Thoracic aorta (tissue), 2 donors: ENCODE measurements at regions not wholly inside any gene's neighbourhood (a gene's known extent, or its start where the extent isn't known, plus 50 kb on each side); places are given as distances from the start of the nearest gene placed in this dataset.
"Not testable (repeated sequence)": the region's sequence is repeated elsewhere in the genome, so short reads cannot be mapped to it uniquely, and the experiment has no call there.

ENCODE experiments used
- ATAC-seq: fragments of 150-250 bp; one replicate; pipeline ENCODE4 v1.8.0; 2017; ENCODE audit warnings: low read depth; ENCODE audit not compliant: insufficient number of reproducible peaks, low FRiP score
- DNase-seq: peaks from one replicate; pipeline ENCODE4 v3.0.0-alpha.2; 2020; ENCODE audit warnings: low spot score
- H3K27ac ChIP-seq, 2 donors: fragments of 200-600 bp; sonication (generic); 1 replicate in 1 of 2; 2 replicates in 1 of 2; pipeline ENCODE4 v1.5.1; 2016; ENCODE audit warnings: mild to moderate bottlenecking in 2 of 2, moderate library complexity in 2 of 2
- H3K27me3 ChIP-seq: fragments of 200-600 bp; sonication (generic); replicated peaks from 2 replicates; pipeline ENCODE4 v1.6.0; 2016; ENCODE audit warnings: mild to moderate bottlenecking; ENCODE audit not compliant: insufficient read depth
- H3K36me3 ChIP-seq: fragments of 200-600 bp; sonication (generic); one replicate; pipeline ENCODE4 v1.5.1; 2016
- H3K4me1 ChIP-seq, 2 donors: fragments of 200-600 bp; sonication (generic); 1 replicate in 1 of 2; 2 replicates in 1 of 2; pipeline versions ENCODE4 v1.5.1 to v1.6.0; 2016; ENCODE audit warnings: low read depth in 2 of 2, mild to moderate bottlenecking in 1 of 2; ENCODE audit not compliant: control insufficient read depth in 1 of 2
- H3K4me3 ChIP-seq: fragments of 200-600 bp; sonication (generic); 2 replicates; pipeline ENCODE4 v1.5.1; 2016; ENCODE audit warnings: mild to moderate bottlenecking
- H3K9me3 ChIP-seq: fragments of 200-600 bp; sonication (generic); 2 replicates; pipeline ENCODE4 v1.5.1; 2016

- not testable (repeated sequence) for H3K9me3 ChIP-seq, ATAC-seq, DNase-seq, H3K36me3 ChIP-seq, H3K27me3 ChIP-seq, H3K4me1 ChIP-seq, H3K27ac ChIP-seq, H3K4me3 ChIP-seq
Measured at GRCh38 chr2:111401270-111402140, 280.8 kb downstream of the BCL2L11 start.

GRCh38 chr2:111402450-111402849, 281.7 kb downstream of the BCL2L11 start:
- H3K4me3 ChIP-seq, ATAC-seq, H3K27me3 ChIP-seq, H3K4me1 ChIP-seq, DNase-seq, H3K9me3 ChIP-seq, H3K27ac ChIP-seq, H3K36me3 ChIP-seq: not testable (repeated sequence)

GRCh38 chr2:111403287-111403686, 282.6 kb downstream of the BCL2L11 start:
- not testable (repeated sequence) for ATAC-seq

GRCh38 chr2:111406616-111407015, 285.9 kb downstream of the BCL2L11 start:
- not testable (repeated sequence) for ATAC-seq, H3K27ac ChIP-seq, H3K4me1 ChIP-seq, DNase-seq, H3K9me3 ChIP-seq, H3K36me3 ChIP-seq, H3K4me3 ChIP-seq, H3K27me3 ChIP-seq

More at GRCh38 chr2:111403287-111403686, 282.6 kb downstream of the BCL2L11 start:
- H3K4me3 ChIP-seq, H3K9me3 ChIP-seq, H3K36me3 ChIP-seq, H3K27me3 ChIP-seq, H3K4me1 ChIP-seq, H3K27ac ChIP-seq, DNase-seq: not testable (repeated sequence)

GRCh38 chr2:111407632-111408194, 287.0 kb downstream of the BCL2L11 start:
- not testable (repeated sequence) for DNase-seq, ATAC-seq, H3K36me3 ChIP-seq, H3K27ac ChIP-seq, H3K4me3 ChIP-seq, H3K9me3 ChIP-seq, H3K27me3 ChIP-seq, H3K4me1 ChIP-seq

- H3K9me3 ChIP-seq, H3K27me3 ChIP-seq, H3K4me3 ChIP-seq, DNase-seq, H3K4me1 ChIP-seq, ATAC-seq, H3K36me3 ChIP-seq, H3K27ac ChIP-seq: not testable (repeated sequence)
Measured at GRCh38 chr2:111410868-111411406, 290.2 kb downstream of the BCL2L11 start.

- H3K4me1 ChIP-seq, H3K4me3 ChIP-seq, H3K9me3 ChIP-seq, DNase-seq, H3K36me3 ChIP-seq, H3K27ac ChIP-seq, ATAC-seq, H3K27me3 ChIP-seq: not testable (repeated sequence)
Measured at GRCh38 chr2:111411867-111412681, 291.4 kb downstream of the BCL2L11 start.

GRCh38 chr2:111412841-111413650, 292.3 kb downstream of the BCL2L11 start:
- not testable (repeated sequence) for H3K27me3 ChIP-seq, ATAC-seq, H3K4me1 ChIP-seq, H3K9me3 ChIP-seq, DNase-seq, H3K4me3 ChIP-seq, H3K27ac ChIP-seq, H3K36me3 ChIP-seq

GRCh38 chr2:111413950-111414349, 293.2 kb downstream of the BCL2L11 start:
- H3K4me3 ChIP-seq, H3K27me3 ChIP-seq, H3K36me3 ChIP-seq, H3K27ac ChIP-seq, DNase-seq, H3K9me3 ChIP-seq, H3K4me1 ChIP-seq, ATAC-seq: not testable (repeated sequence)

GRCh38 chr2:111415765-111416743, 295.3 kb downstream of the BCL2L11 start:
- not testable (repeated sequence) for H3K4me1 ChIP-seq, ATAC-seq, H3K4me3 ChIP-seq, H3K27ac ChIP-seq, DNase-seq, H3K27me3 ChIP-seq, H3K9me3 ChIP-seq, H3K36me3 ChIP-seq
